ENCODE measurements at regions not wholly inside any gene's neighbourhood (a gene's known extent, or its start where the extent isn't known, plus 50 kb on each side); places are given as distances from the start of the nearest gene placed in this dataset.

- TF ChIP-seq CTCF (IDR thresholded peaks at IDR 0.05) (no peak), POLR2A (IDR thresholded peaks at IDR 0.05) (no peak), POLR2AphosphoS5 (IDR thresholded peaks at IDR 0.05) (no peak), EP300 (IDR thresholded peaks at IDR 0.05) (no peak)
Measured at GRCh38 chr4:183834252-183834651, 70.9 kb upstream of the STOX2 start.

All from gastroesophageal sphincter (tissue), 3 donors.